ENCODE measurements at regions not wholly inside any gene's neighbourhood (a gene's known extent, or its start where the extent isn't known, plus 50 kb on each side); places are given as distances from the start of the nearest gene placed in this dataset.

DNA sequence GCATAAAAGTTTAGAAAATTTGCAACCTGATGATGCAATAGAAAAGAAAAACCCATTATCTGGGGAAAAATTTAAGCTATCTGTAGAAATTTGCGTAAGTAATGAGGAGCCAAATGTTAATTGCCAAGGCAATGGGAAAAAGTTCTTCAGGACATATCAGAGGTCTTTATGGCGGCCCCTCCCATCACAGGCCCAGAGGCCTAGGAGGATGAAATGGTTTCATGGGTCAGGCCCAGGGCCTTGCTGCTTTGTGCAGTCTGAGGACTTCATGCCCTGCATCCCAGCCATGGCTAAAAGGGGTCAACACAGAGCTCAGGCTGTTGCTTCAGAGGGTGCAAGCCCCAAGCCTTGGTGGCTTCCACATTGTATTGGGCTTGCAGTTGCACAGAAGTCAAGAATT, 582.8 kb downstream of the COL12A1 start:
- no peaks in the 10 kb centered on the region for H3K27me3 Mint-ChIP-seq
- Histone ChIP-seq H3K4me2 (replicated peaks; ENCODE audit: low read depth, low read length, poor library complexity, severe bottlenecking) (no peak overlapping the region), H3K36me3 (replicated peaks in 1 of 2; ENCODE audit: control extremely low read depth in 1 of 2, control insufficient read depth in 1 of 2, extremely low read depth in 1 of 2, insufficient read depth in 2 of 2, low read length in 1 of 2) (no peaks in the 10 kb centered on the region), H3K79me2 (ENCODE audit: control insufficient read depth, insufficient read depth, low read length) (no peaks in the 10 kb centered on the region), H4K20me1 (ENCODE audit: control insufficient read depth, insufficient read depth, low read length, poor library complexity, severe bottlenecking) (no peaks in the 10 kb centered on the region), H3K27ac (ENCODE audit: low read length in 2 of 2) (no peak overlapping the region), H2AFZ (ENCODE audit: insufficient read depth, low read depth, low read length, poor library complexity, severe bottlenecking) (no peak overlapping the region), H3K4me3 (ENCODE audit: control extremely low read depth in 1 of 5, extremely low read depth in 1 of 5, insufficient read depth in 1 of 5, low read depth in 2 of 5, low read length in 4 of 5) (no peak overlapping the region), H3K9me3 (ENCODE audit: control extremely low read depth in 1 of 3, control insufficient read depth in 2 of 3, insufficient read depth in 1 of 3, low read length in 2 of 3) (peaks cover 1 to 18% (median 6%) of the 10 kb centered on the region in 3 donors), H3K4me1 (ENCODE audit: control insufficient read depth in 2 of 2, insufficient read depth in 2 of 2, low read length in 2 of 2) (no peaks in the 10 kb centered on the region), H3K9ac (ENCODE audit: low read length) (no peak overlapping the region), H3K27me3 (replicated peaks in 1 of 4; ENCODE audit: control extremely low read depth in 1 of 4, control insufficient read depth in 3 of 4, insufficient read depth in 4 of 4, low read length in 3 of 4) (no peaks in the 10 kb centered on the region)
- no peaks in the 10 kb centered on the region for H3K4me1 Mint-ChIP-seq
- H3K4me3 Mint-ChIP-seq: no peak overlapping the region
- POLR2A ChIA-PET: no interaction called here
- TF ChIP-seq, protein P1, sequence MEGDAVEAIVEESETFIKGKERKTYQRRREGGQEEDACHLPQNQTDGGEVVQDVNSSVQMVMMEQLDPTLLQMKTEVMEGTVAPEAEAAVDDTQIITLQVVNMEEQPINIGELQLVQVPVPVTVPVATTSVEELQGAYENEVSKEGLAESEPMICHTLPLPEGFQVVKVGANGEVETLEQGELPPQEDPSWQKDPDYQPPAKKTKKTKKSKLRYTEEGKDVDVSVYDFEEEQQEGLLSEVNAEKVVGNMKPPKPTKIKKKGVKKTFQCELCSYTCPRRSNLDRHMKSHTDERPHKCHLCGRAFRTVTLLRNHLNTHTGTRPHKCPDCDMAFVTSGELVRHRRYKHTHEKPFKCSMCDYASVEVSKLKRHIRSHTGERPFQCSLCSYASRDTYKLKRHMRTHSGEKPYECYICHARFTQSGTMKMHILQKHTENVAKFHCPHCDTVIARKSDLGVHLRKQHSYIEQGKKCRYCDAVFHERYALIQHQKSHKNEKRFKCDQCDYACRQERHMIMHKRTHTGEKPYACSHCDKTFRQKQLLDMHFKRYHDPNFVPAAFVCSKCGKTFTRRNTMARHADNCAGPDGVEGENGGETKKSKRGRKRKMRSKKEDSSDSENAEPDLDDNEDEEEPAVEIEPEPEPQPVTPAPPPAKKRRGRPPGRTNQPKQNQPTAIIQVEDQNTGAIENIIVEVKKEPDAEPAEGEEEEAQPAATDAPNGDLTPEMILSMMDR (IDR thresholded peaks at IDR 0.05): no peak
- no peak for TF ChIP-seq EZH2 (IDR thresholded peaks at IDR 0.05; ENCODE audit: borderline replicate concordance, insufficient read depth, low read depth, low read length, poor library complexity, severe bottlenecking)
- H3K9me3 Mint-ChIP-seq (ENCODE audit: insufficient read depth): peaks cover 5% of the 10 kb centered on the region
- intact Hi-C loops (cut with micrococcal nuclease): no loop called here
- ATAC-seq (ENCODE audit: low read depth) (no peak), DNase-seq (no peak)
- no peak overlapping the region for H3K27ac Mint-ChIP-seq
- 100% methylated on average over 1 of the region's 2 CpGs for WGBS (ENCODE audit: insufficient coverage)
- CTCF ChIA-PET: no interaction called here

DNA sequence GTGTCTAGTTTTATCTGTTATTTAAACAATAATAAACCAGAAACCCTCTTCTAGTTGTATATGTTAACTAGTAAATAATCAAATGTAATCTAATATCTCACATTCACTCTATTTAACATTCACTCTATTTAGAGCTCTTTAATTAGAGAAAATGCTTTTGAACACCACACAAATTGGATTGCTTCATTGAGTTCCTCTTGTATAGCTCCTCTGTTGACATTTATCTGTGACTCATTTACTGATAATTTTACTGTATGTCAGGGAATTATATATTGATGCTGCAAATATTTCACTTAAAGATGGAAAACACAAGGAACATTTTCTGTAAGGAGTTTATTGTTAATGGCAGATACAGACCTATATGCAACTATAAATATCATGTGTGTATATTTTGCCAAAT, 594.6 kb downstream of the COL12A1 start:
- no peak for DNase-seq
- no peaks in the 10 kb centered on the region for H3K27me3 Mint-ChIP-seq
- H2AFZ ChIP-seq (ENCODE audit: insufficient read depth, low read depth, low read length, poor library complexity, severe bottlenecking): no peak overlapping the region

More for the DNA sequence above, 594.6 kb downstream of the COL12A1 start:
- Histone ChIP-seq H3K27ac (ENCODE audit: low read length in 2 of 2) (no peak overlapping the region), H3K4me2 (replicated peaks; ENCODE audit: low read depth, low read length, poor library complexity, severe bottlenecking) (no peak overlapping the region), H4K20me1 (ENCODE audit: control insufficient read depth, insufficient read depth, low read length, poor library complexity, severe bottlenecking) (no peaks in the 10 kb centered on the region), H3K9ac (ENCODE audit: low read length) (no peak overlapping the region), H3K27me3 (replicated peaks in 1 of 4; ENCODE audit: control extremely low read depth in 1 of 4, control insufficient read depth in 3 of 4, insufficient read depth in 4 of 4, low read length in 3 of 4) (no peaks in the 10 kb centered on the region), H3K9me3 (ENCODE audit: control extremely low read depth in 1 of 3, control insufficient read depth in 2 of 3, insufficient read depth in 1 of 3, low read length in 2 of 3) (no peaks in the 10 kb centered on the region), H3K79me2 (ENCODE audit: control insufficient read depth, insufficient read depth, low read length) (no peaks in the 10 kb centered on the region), H3K4me3 (ENCODE audit: control extremely low read depth in 1 of 5, extremely low read depth in 1 of 5, insufficient read depth in 1 of 5, low read depth in 2 of 5, low read length in 4 of 5) (no peak overlapping the region), H3K36me3 (replicated peaks in 1 of 2; ENCODE audit: control extremely low read depth in 1 of 2, control insufficient read depth in 1 of 2, extremely low read depth in 1 of 2, insufficient read depth in 2 of 2, low read length in 1 of 2) (no peaks in the 10 kb centered on the region), H3K4me1 (ENCODE audit: control insufficient read depth in 2 of 2, insufficient read depth in 2 of 2, low read length in 2 of 2) (no peaks in the 10 kb centered on the region)
- H3K27ac Mint-ChIP-seq: no peak overlapping the region
- no peak for TF ChIP-seq EZH2 (IDR thresholded peaks at IDR 0.05; ENCODE audit: borderline replicate concordance, insufficient read depth, low read depth, low read length, poor library complexity, severe bottlenecking)
- TF ChIP-seq, protein P1 (IDR thresholded peaks at IDR 0.05): no peak
- ATAC-seq (ENCODE audit: low read depth): no peak
- ChIA-PET CTCF (no interaction called here), POLR2A (no interaction called here)
- H3K9me3 Mint-ChIP-seq (ENCODE audit: insufficient read depth): no peaks in the 10 kb centered on the region
- H3K4me3 Mint-ChIP-seq: no peak overlapping the region
- intact Hi-C loops (cut with micrococcal nuclease): no loop called here
- no peaks in the 10 kb centered on the region for H3K4me1 Mint-ChIP-seq
